HG03097 (cell line): ENCODE measurements at regions not wholly inside any gene's neighbourhood (a gene's known extent, or its start where the extent isn't known, plus 50 kb on each side); places are given as distances from the start of the nearest gene placed in this dataset.
A peak's percentile ranks its signal among the peaks of the same experiment; 100 is the strongest.

ENCODE experiments used
- ATAC-seq: cut with Tn5 transposase; IDR thresholded peaks from one replicate; pipeline ENCODE4 v1.9.1; 2021; ENCODE audit not compliant: unreplicated experiment, low FRiP score

DNA sequence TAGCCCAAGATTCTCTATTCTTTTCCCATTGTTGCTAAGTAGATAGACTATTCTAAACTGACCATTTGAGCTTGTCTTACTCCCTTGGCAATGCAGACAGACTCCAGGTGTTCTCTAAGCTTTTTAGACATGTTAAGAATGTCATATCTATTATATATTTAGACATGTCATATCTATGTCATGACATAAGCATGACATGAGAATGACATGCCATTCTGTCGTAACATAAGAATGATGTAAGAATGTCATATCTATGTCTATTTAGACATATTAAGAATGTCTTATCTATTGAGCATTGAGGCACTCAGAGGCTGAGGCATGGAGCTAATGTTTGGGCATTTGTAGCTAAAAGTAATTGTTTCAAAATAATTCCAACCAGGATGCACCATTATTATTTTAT is 277.3 kb upstream of the ATP2B1 start:
- ATAC-seq, result no peak

DNA sequence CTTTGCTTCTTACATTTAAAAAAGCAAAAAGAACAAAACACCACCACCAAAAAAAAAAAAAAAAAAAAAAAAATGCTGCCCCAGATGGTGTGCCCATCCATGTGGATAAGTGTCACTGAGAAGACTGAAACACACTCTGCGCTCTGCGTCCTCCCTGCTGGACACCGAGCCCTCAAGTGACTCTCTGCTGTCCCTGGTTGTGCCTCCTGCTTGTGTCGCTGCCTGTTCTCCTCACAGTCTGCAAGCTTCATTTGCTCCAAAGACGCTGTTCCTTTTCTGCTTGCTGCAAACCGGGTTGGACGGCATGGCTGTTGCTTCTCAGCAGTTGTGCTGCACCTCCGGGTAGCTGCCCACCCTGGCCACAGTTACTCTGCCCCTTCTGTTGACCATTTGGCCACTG is 276.2 kb upstream of the ATP2B1 start:
- ATAC-seq, result no peak

DNA sequence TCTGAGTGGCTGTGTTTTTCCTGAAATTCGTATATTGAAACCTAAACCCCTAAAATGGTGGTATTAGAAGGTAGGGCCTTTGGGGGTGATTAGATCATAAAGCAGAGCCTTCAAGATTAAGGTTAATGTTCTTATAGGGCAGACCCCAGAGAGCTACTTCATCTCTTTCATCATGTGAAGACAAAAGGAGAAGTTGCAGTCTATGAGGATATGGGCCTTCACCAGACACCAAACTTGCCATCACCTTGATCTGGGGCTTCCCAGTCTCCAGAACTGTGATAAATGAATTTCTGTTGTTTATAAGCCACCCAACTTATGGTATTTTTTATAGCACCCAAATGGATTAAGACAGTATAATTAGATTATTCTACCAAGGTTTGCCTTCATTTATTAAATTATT is 275.0 kb upstream of the ATP2B1 start:
- no peak for ATAC-seq

DNA sequence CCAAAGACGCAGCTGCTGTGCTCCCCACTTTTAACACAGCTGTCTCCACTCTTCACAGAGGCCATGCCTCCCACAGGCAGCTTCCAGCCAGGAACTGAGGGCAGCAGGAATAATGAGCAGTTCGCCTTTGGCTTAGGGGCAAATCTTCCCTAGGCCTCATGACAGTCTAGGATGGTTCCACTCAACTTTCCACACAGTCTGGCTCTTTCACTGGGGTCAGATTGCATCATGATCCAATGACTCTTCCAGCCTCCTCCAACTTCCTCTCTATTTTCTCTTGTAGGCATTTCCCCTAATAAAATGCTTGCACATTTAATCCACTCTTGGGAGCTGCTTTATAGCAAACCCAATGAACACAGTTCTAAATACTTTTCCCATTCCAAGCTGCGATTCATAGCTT is 271.6 kb upstream of the ATP2B1 start:
- ATAC-seq, result no peak

DNA sequence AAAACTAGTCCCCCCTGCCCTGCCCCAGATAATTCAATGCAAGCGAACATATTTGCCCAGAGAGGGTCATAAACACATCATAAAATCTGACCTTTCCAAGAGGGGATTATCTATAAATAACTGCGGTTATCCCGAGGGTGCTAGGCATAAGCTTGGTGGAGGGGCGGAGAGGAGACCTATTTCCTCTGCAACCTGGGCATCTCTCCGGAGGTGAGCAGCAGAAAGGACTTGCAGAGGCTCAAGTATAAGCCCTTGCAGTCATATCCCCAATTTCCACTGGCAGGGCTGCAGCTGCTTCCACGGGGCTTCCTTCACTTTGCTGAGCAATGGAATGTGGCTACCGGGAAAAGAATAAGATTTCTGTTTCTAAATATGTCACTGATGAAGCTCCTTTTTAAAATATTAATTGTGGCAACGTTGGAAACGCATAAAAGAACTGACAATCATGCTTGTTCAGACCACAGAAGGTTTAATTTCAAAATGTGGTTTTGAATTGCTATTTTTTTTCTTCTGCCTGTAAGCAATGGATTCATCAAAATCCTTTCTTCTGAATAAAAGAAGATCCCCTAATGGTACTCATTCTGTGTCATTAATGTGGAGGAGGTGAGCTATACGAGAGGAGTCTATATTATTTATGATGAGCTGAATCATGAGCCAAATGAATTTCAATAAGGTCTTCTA is 268.9 kb upstream of the ATP2B1 start:
- no peak for ATAC-seq

DNA sequence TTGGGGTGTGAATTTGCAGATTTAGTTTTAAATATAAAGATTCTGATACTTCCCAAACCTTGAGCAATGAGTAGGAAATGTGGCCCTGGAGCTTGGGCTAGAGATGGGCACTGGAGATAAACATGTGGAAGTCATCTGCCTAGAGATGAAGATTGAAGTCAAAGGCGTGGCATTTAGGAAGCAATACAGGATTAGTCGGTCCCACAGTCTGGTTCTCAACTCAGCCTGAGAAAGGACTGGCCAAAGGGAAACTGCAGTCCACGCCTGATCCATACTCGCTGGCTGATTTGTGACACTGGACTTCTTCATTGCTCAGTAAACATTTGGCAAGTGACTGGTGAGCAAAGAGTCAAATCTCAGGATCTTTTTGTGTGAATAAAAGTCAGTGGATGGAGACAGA is 268.2 kb upstream of the ATP2B1 start:
- ATAC-seq, result no peak

DNA sequence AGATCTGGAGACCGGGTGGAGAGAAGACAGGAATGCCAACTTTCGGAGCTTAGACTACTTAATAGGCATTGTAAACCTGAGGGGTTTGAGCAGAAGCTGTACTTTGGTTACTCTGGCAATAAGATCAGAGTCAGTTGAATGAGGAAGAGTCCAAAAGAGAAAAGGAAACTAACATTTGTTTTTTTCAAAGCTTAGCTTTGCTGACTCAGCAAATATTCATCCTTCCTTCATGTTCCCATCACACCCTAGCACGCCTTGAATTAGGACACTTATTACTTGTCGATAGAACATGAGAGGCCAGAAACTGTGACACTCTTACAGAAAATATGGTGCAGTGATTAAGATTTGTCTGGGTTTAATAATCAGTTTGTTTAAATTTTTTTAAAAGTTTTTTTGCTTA is 266.9 kb upstream of the ATP2B1 start:
- no peak for ATAC-seq

DNA sequence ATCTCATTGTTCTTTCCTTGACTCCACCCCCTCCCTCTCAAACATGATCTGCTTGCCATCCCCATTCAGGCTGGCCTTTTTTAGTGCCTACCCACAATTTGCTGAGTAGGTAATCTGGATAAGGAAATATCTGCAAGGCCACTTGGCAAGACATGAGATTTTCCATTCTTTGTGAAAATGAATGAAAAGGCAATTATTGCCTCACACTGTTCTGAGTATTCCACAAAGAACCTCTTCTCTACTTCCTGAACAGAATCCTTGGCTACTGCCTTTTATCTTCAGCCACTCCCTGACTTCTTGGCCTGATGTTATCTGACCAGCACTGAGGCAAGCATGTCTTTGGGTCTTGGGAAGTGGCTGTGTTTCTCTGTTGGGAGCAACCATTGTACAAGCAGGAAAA is 263.2 kb upstream of the ATP2B1 start:
- ATAC-seq, result no peak

DNA sequence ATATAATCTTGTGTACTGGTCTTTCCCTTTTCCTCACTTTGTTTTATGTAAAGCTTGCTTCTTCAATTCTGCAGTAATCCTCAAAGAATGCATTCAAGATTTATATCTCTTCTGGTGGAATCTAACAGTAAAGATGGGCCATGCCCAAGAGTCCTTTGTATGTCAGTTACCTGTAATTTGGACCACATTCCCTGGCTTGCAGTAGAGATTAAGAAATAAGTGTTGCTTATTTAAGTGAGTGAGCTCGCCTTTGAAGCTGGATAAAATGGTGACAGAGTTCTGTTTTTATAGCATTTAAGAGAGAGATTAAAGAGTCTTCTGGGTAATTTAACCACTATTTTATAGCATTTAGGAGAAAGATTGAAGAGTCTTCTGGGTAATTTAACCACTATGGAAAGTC is 262.1 kb upstream of the ATP2B1 start:
- no peak for ATAC-seq

DNA sequence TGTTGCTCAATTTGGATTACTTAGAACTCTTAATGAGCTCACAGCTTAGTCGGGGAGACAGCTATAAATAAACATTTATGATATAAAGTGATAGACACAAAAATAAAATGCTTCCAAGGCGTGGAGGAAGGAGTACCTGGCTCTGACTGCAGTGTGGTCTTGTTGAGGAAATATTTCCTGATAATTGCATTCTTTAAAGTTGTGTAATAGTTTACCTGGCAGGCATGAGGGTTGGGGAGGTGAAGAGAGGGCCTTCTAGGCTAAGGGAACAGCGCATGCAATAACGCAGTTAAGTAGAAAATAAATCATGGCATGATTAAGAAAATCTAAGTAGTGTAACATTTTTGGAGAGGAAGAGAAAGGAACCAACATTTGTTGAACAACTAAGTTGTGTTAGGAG is 260.5 kb upstream of the ATP2B1 start:
- no peak for ATAC-seq

DNA sequence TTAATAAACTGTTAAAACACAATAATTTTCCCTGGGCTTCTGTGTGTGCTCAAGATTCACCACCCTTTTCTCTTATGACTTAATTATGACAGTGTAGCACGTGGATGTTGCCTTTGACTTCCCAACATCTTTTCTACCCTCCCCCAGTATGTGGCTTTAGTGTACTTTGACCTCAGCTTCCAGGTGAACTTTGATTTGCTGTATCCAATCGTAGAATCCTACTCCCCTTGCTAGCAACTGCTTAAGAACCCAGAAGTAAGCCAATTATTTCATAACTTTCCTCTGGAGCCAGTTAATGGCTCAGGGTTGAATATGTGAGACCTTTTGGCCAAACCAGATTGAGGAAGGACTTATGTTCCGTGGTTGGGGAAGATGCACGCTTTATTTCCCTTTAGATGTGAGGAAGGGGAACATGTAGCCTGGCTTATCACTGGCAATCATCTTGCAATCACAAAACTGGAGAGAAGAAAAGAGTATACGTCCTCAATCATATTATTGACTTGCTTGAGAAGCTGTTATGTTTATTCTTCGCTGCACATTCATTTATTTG is 259.6 kb upstream of the ATP2B1 start:
- ATAC-seq, result no peak

DNA sequence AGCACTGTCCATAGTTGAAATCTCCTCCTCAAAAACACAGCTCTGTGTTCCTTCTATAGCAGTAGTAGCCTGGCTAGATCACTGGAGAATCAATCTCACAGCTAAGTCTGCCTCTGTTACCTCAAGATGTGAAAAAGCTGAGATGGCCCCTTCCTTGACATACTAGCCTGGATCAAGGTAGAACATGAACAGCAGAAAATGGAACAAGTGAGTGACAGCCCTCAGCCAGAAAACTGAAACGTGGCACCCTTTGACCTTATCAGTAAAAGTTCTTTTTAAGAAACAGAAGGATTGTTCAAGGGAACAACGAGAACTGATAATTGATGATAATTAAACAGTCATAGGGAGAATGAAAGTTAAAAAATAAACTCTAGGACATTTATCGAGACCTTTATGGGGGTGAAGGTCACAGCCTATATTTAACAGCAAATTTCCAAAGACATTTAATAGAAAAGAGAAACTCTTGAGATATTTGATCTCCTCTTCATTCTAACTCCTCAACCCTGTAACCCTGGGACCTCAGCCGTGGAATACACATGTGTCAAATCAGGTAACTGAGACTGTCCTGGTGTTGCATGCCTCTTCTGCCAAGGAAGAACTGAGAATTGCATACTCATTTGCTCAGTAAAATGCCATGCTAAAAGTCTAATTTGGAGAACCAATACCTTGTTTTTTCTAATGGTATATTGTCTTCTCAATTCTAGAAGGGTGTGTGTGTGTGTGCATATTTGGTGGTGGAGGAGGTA is 258.0 kb upstream of the ATP2B1 start:
- no peak for ATAC-seq

DNA sequence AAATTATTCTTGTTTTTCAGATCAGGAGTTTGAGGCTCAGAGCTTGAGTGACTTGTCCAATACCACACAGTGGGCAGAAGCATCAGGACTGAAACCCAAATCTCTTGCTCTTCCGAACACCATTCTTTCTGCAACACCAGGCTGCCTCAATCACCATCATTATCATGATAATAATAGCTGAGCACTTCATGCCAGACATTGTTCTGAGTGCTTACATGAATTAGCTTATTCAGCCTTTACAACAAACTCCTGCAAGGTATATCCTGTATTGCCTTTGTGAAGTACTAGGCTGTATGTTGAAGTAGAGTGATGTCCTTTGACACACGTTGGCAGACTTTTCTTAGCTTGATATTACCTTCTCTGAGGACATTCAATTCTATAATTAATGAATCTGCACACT is 257.4 kb upstream of the ATP2B1 start:
- no peak for ATAC-seq

DNA sequence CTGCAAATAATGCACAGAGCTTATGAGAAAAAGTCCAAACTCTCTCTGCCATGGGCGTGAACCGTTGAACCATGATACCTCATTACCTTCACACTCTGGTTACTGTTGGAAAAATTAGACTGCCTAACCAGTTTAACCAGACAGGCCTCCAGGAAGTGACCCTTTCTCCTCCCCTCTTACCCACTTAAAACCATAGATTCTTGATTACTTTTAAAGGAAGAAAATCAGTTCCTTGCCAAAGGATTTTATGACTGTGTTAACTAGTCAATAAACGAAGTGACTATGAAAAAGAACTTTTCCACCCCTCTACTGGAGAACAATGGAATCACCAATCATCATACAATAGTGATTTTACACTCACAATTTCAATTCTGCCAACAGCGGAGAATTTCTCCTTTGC is 254.0 kb upstream of the ATP2B1 start:
- no peak for ATAC-seq

DNA sequence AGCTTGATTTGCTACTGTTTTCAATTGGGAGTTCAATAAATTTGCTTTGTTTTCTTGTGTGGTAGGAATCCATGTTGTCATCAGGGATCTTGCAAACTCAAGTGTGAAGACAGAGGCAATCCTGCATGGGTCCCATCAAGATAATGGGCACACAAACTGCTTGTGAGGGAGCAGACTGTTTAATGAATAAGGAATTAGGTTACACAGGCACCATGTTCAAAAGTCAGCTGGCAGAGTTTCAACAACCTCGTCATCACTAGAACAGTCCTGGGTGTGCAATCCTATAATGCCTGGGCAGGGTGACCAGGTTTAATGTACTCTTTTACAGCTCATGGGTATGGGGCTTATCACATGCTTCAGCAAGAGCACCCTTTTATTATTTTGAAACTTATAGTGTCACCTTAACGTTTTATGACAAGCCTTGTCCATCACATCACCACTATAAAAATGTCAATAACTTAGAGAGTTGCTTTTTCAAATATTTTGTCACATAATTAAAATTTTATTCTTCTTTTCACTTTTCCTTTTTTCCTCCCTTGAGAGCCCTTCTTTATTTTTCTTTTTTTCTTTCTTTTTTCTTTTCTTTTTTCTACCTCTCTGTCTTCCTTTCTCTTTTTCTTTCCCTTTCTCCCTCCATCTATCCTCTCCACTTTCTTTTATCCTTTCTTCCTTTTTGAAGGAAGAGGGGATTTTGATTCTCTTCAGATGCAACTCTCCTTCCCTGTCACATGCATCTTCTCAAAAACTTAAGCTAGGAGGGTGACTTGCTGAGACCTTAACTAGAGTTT is 252.2 kb upstream of the ATP2B1 start:
- no peak for ATAC-seq

DNA sequence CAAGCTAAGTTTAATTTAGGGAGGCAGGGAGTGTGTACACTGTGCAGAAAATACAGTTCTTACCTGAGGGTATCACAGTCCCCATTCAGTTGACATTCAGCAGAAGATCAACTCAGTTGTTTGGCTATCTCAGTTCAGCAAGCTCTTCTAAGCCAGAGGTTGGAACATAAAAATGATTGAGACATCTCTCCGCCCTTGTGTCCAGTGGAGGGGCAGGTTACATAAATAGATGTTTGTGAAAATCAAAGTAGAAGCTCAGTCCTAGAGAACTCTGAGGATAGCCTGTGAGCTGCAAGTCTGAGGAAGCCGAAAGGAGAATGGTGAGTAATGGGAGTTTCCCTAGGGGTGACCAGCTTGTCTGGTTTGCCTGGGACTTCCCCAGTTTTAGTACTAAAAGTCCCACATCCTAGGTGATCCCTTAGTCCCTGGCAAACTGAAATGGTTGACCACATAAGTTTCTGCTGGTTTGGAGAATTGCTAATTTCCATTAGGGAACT is 251.4 kb upstream of the ATP2B1 start:
- peak; percentile 96 for ATAC-seq

DNA sequence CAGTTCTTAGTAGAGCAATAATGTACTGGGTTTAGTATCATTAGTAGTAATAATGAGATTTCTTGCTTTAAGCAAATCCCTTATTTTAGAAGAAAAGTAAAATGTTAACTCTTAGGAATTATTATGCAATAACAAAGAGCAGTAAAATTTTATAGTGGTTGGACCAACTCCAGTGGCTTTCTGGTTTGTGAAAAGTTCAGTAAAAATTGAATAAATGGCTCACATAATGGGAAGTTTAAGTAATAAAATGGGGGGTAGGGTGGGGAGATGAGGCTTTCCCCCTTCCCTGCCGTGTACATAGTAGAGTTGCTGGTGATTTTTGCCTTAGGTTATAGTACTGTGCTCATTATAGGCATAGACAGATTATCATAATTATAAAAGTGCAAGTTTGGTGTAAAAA is 250.5 kb upstream of the ATP2B1 start:
- no peak for ATAC-seq

DNA sequence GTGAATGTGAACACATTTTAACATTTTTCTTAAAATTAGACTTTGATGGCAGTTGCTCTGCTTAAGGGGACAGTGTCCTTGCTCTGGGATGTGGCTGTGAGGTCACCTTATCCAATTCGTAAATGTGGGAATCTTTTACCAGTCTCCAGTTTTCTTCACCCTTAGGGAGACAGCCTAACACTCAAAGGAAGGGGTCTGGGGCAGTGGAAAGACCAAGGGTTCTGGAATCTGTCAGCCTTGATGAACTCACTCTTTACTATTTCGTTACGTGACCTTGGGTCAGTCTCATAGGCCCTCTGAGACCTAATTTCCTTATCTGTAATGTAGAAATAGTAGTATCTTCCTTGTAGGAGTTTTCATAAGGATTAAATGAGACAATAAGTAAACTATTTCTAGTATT is 245.6 kb upstream of the ATP2B1 start:
- ATAC-seq, result no peak

DNA sequence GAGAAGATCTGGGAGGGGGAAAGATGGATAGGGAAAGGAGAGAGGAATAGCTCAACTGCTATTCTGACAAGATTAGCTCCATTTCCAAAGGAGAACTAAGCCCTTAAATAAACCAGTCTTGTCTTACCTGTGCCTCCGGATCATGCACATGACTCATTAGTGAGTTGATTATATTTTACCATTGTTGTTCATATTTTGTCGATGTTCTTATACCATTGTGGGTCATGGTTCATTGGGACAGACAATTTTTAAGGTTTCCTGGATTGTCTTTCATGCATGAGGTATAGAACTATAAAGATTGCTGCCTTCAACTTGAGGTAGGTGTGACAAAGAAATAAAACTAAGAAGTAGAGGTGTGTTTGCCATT is 243.0 kb upstream of the ATP2B1 start:
- no peak for ATAC-seq

DNA sequence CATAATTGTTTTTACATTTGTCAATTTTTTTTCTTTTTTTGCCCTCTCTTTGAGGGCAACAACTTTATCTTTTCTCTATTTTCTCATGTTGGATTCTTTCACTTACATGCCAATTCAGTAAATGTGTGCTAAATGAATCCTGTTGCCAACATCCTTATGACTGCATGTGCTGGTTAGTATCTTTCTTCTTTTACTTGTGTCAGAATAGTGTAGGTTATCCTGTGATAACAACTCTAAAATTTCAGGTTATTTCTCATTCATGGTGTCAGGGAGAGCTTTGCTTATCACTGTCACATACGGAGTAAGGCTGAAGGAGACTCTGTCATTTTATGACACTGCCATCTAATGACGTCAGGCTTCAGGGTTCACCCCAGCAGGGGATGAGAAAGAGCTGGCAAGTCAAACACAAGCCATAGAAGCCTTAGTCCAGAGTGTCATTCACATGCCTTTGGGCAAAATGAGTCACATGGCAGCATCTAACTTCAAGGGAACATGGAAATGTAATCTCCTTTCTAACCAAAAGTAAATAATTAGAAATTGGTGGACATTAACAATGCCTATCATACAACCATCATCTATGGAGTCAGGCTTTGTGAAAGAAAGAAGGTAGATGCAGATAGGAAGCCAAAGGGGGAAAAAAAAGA is 242.5 kb upstream of the ATP2B1 start:
- no peak for ATAC-seq

DNA sequence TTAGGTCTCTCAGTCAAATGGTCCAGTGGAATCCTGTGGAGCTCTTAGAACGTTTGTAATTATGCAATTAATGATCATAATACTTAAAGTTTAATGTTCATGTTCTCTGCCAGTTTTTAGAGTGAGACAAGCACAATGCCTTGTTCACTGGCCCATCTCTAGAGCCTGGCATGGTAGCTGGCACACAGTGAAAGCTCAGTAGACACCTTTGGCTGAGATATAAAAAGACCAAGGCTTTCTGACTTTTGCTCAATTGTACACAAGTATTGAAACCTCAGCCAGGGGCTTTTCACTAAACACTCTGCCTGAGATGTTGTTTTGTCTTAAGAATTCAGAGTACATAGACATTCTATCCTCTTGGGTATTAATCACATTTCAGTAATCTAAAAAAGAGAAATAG is 241.8 kb upstream of the ATP2B1 start:
- ATAC-seq, result no peak
